H9 (cell line): ENCODE measurements at regions not wholly inside any gene's neighbourhood (a gene's known extent, or its start where the extent isn't known, plus 50 kb on each side); places are given as distances from the start of the nearest gene placed in this dataset.

Experiments used
- DNase-seq: peaks from one replicate; pipeline ENCODE4 v3.0.0-alpha.2; 2017
- H2AFZ ChIP-seq: one replicate; pipeline ENCODE4 v1.6.1; 2013; ENCODE audit warnings: mild to moderate bottlenecking, low read length, control low read depth, moderate library complexity
- H2AK5ac ChIP-seq: 2 replicates; pipeline ENCODE4 v1.6.1; 2013; ENCODE audit warnings: low read length, control low read depth, mixed read lengths; ENCODE audit not compliant: insufficient read length
- H2BK120ac ChIP-seq: one replicate; pipeline ENCODE4 v1.6.1; 2013; ENCODE audit warnings: low read depth, mild to moderate bottlenecking, low read length, control low read depth, inconsistent platforms; ENCODE audit not compliant: poor library complexity, severe bottlenecking
- H2BK12ac ChIP-seq: 2 replicates; pipeline ENCODE4 v1.6.1; 2013; ENCODE audit warnings: low read length, control low read depth, mixed read lengths, low read depth; ENCODE audit not compliant: insufficient read length
- H2BK15ac ChIP-seq: 2 replicates; pipeline ENCODE4 v1.6.1; 2013; ENCODE audit warnings: low read depth, low read length, control low read depth
- H2BK20ac ChIP-seq: one replicate; pipeline ENCODE4 v1.6.1; 2013; ENCODE audit warnings: low read depth, mild to moderate bottlenecking, low read length, control low read depth, inconsistent platforms; ENCODE audit not compliant: poor library complexity, severe bottlenecking
- H2BK5ac ChIP-seq: 2 replicates; pipeline ENCODE4 v1.6.1; 2013; ENCODE audit warnings: low read length, control low read depth, mixed read lengths; ENCODE audit not compliant: insufficient read length
- H3K14ac ChIP-seq: 2 replicates; pipeline ENCODE4 v1.6.1; 2013; ENCODE audit warnings: low read length, control low read depth; ENCODE audit not compliant: insufficient read depth
- H3K18ac ChIP-seq: 2 replicates; pipeline ENCODE4 v1.6.1; 2013; ENCODE audit warnings: low read depth, mild to moderate bottlenecking, mixed read lengths, low read length, control low read depth; ENCODE audit not compliant: insufficient read length
- H3K23ac ChIP-seq: 2 replicates; pipeline ENCODE4 v1.6.1; 2013; ENCODE audit warnings: low read length, control low read depth, mixed read lengths, low read depth; ENCODE audit not compliant: insufficient read length
- H3K23me2 ChIP-seq: 2 replicates; pipeline ENCODE4 v1.6.1; 2013; ENCODE audit warnings: low read depth, mild to moderate bottlenecking, mixed read lengths, low read length, control low read depth; ENCODE audit not compliant: insufficient read length, poor library complexity, severe bottlenecking
- H3K27ac ChIP-seq: 2 replicates; pipeline ENCODE4 v1.5.1; 2013; ENCODE audit warnings: low read length, control low read depth, mixed read lengths, low read depth; ENCODE audit not compliant: insufficient read length
- H3K27me3 ChIP-seq: 2 replicates; pipeline ENCODE4 v1.6.1; 2013; ENCODE audit warnings: low read length, control low read depth, inconsistent platforms; ENCODE audit not compliant: insufficient read depth
- H3K4ac ChIP-seq: 2 replicates; pipeline ENCODE4 v1.6.1; 2013; ENCODE audit warnings: low read depth, mild to moderate bottlenecking, control low read depth, inconsistent platforms, low read length, moderate library complexity
- H3K4me1 ChIP-seq: 2 replicates; pipeline ENCODE4 v1.6.1; 2013; ENCODE audit warnings: low read length, control low read depth, inconsistent platforms; ENCODE audit not compliant: insufficient read depth
- H3K4me2 ChIP-seq: 2 replicates; pipeline ENCODE4 v1.6.1; 2013; ENCODE audit warnings: low read length, control low read depth, mixed read lengths; ENCODE audit not compliant: insufficient read length, insufficient read depth
- H3K56ac ChIP-seq: 2 replicates; pipeline ENCODE4 v1.6.1; 2013; ENCODE audit warnings: low read depth, mild to moderate bottlenecking, mixed read lengths, low read length, control low read depth; ENCODE audit not compliant: insufficient read length
- H3K79me1 ChIP-seq: 2 replicates; pipeline ENCODE4 v1.6.1; 2013; ENCODE audit warnings: low read depth, mild to moderate bottlenecking, moderate library complexity, low read length, control low read depth, inconsistent platforms; ENCODE audit not compliant: insufficient read depth, poor library complexity, severe bottlenecking
- H3K79me2 ChIP-seq: 2 replicates; pipeline ENCODE4 v1.6.1; 2013; ENCODE audit warnings: low read length, control low read depth, inconsistent platforms; ENCODE audit not compliant: insufficient read depth
- H3K9ac ChIP-seq: 2 replicates; pipeline ENCODE4 v1.6.1; 2013; ENCODE audit warnings: low read length, control low read depth, mixed read lengths; ENCODE audit not compliant: insufficient read length; ENCODE audit errors: extremely low read depth
- H3K9me3 ChIP-seq: one replicate; pipeline ENCODE4 v1.6.1; 2013; ENCODE audit warnings: low read depth, low read length, inconsistent platforms; ENCODE audit not compliant: control insufficient read depth
- H3T11ph ChIP-seq: one replicate; pipeline ENCODE4 v1.6.1; 2013; ENCODE audit warnings: mild to moderate bottlenecking, low read length, control low read depth, inconsistent platforms
- H4K20me1 ChIP-seq: one replicate; pipeline ENCODE4 v1.6.1; 2013; ENCODE audit not compliant: control insufficient read depth, insufficient read length, insufficient read depth
- H4K5ac ChIP-seq: 2 replicates; pipeline ENCODE4 v1.6.1; 2013; ENCODE audit warnings: low read depth, mild to moderate bottlenecking, mixed read lengths, low read length, control low read depth; ENCODE audit not compliant: insufficient read length
- H4K8ac ChIP-seq: replicated peaks from 2 replicates; pipeline ENCODE4 v1.6.1; 2013; ENCODE audit warnings: low read length, control low read depth, mixed read lengths, low read depth; ENCODE audit not compliant: insufficient read length
- H4K91ac ChIP-seq: 2 replicates; pipeline ENCODE4 v1.6.1; 2013; ENCODE audit warnings: low read depth, mild to moderate bottlenecking, moderate library complexity, mixed read lengths, low read length, control low read depth; ENCODE audit not compliant: insufficient read length
- H3K27ac Mint-ChIP-seq, 3 experiments: 2 replicates in 2 of 3; 3 replicates in 1 of 3; pipeline ENCODE4 v1.8.0; 2020 to 2021; ENCODE audit warnings: mixed read lengths in 3 of 3, mild to moderate bottlenecking in 1 of 3, moderate library complexity in 1 of 3
- H3K27me3 Mint-ChIP-seq: 2 replicates; pipeline ENCODE4 v1.8.0; 2021; ENCODE audit warnings: low read depth, mild to moderate bottlenecking, moderate library complexity, mixed read lengths
- H3K36me3 Mint-ChIP-seq, 3 experiments: 2 replicates in 2 of 3; 3 replicates in 1 of 3; pipeline ENCODE4 v1.8.0; 2020 to 2021; ENCODE audit warnings: low read depth in 3 of 3, mixed read lengths in 3 of 3; ENCODE audit not compliant: insufficient read depth in 1 of 3
- H3K4me1 Mint-ChIP-seq, 2 experiments: 2 replicates each; pipeline ENCODE4 v1.8.0; 2020; ENCODE audit warnings: mixed read lengths in 2 of 2
- H3K4me3 Mint-ChIP-seq, 2 experiments: 2 replicates in 1 of 2; 3 replicates in 1 of 2; pipeline ENCODE4 v1.8.0; 2020 to 2021; ENCODE audit warnings: mild to moderate bottlenecking in 2 of 2, mixed read lengths in 2 of 2, moderate library complexity in 1 of 2
- H3K9me3 Mint-ChIP-seq, 2 experiments: 2 replicates in 1 of 2; 3 replicates in 1 of 2; pipeline ENCODE4 v1.8.0; 2020; ENCODE audit warnings: mild to moderate bottlenecking in 2 of 2, mixed read lengths in 2 of 2, moderate library complexity in 1 of 2
- CTCF ChIP-seq: fragments of 200-600 bp; sonication (generic); conservative IDR thresholded peaks from 3 replicates; pipeline ENCODE4 v1.8.0; 2021; ENCODE audit warnings: antibody characterized with exemption, mild to moderate bottlenecking
- WGBS: extraction: QIAGEN DNeasy Blood & Tissue Kit; methylation state at CpG from one replicate; pipeline ENCODE4 v1.1.7; 2013; ENCODE audit warnings: missing lambda C conversion rate, low lambda C conversion rate, mixed read lengths; ENCODE audit not compliant: insufficient read length; ENCODE audit errors: extremely low coverage; 5-methylcytosine and 5-hydroxymethylcytosine counted together

GRCh38 chr5:1647580-1647979 is 123.8 kb upstream of the LPCAT1 start:
- peaks cover 84% of the 10 kb centered on the region for H3K27me3 Mint-ChIP-seq
- Histone ChIP-seq H2BK20ac (no peak overlapping the region), H3K9ac (no peak overlapping the region), H3K18ac (no peak overlapping the region), H4K5ac (no peak overlapping the region), H4K91ac (no peak overlapping the region), H3K27ac (no peak overlapping the region), H2BK15ac (no peak overlapping the region), H3K23me2 (no peaks in the 10 kb centered on the region), H3K9me3 (no peaks in the 10 kb centered on the region), H3T11ph (no peak overlapping the region), H3K4me1 (no peaks in the 10 kb centered on the region; the same call in 1 of the 2 replicates), H3K27me3 (peaks cover 10% of the 10 kb centered on the region; the same call in 1 of the 2 replicates), H3K14ac (no peak overlapping the region), H2BK5ac (no peak overlapping the region), H2BK120ac (no peak overlapping the region), H4K8ac (no peak overlapping the region), H3K56ac (no peak overlapping the region), H2AK5ac (no peak overlapping the region), H2BK12ac (no peak overlapping the region), H4K20me1 (no peaks in the 10 kb centered on the region), H3K79me1 (no peaks in the 10 kb centered on the region), H3K23ac (no peak overlapping the region), H3K4ac (no peak overlapping the region), H2AFZ (no peak overlapping the region), H3K79me2 (no peaks in the 10 kb centered on the region), H3K4me2 (no peak overlapping the region)
- H3K9me3 Mint-ChIP-seq = no peaks in the 10 kb centered on the region
- no peaks in the 10 kb centered on the region for H3K36me3 Mint-ChIP-seq
- H3K4me3 Mint-ChIP-seq = no peak overlapping the region
- TF ChIP-seq CTCF = no peak
- peaks cover 15 to 18% of the 10 kb centered on the region in 2 experiments for H3K4me1 Mint-ChIP-seq
- H3K27ac Mint-ChIP-seq = no peak overlapping the region
- no CpG with 5 or more reads among the region's 9 CpGs for WGBS
- DNase-seq = no peak
